IMR-90 (cell line): ENCODE measurements at regions not wholly inside any gene's neighbourhood (a gene's known extent, or its start where the extent isn't known, plus 50 kb on each side); places are given as distances from the start of the nearest gene placed in this dataset.

ENCODE experiments used
- ATAC-seq: fragments of 200-7000 bp; cut with Tn5 transposase; 2 replicates; pipeline ENCODE4 v1.9.1; 2020; ENCODE audit warnings: low read depth, mild to moderate bottlenecking, moderate library complexity
- BruUV-seq: library from RNA; stranded (reverse); fragments of 400-500 nt; replicated peaks from 2 replicates; lab custom pipeline; 2021; lab: Mats Ljungman, UMichigan
- CTCF ChIA-PET: fragments of 300-600 bp; formaldehyde crosslinking; extraction: SDS; loops from one replicate; lab custom pipeline; 2021; ENCODE audit warnings: antibody characterized with exemption; lab: Yijun Ruan, JAX
- POLR2A ChIA-PET: fragments of 300-600 bp; sonication (Branson Sonifier 250); formaldehyde crosslinking; loops from one replicate; lab custom pipeline; 2022; ENCODE audit warnings: antibody characterized with exemption; ENCODE audit not compliant: unreplicated experiment; lab: Charles Lee
- DNase-seq: peaks from one replicate; pipeline ENCODE4 v3.0.0; 2013
- H2AFZ ChIP-seq: replicated peaks from 2 replicates; pipeline ENCODE3; 2013; ENCODE audit warnings: low read length, mild to moderate bottlenecking; ENCODE audit not compliant: poor library complexity
- H2AK5ac ChIP-seq: 2 replicates; pipeline ENCODE4 v1.6.1; 2013; ENCODE audit warnings: low read depth, low read length, inconsistent platforms
- H2AK9ac ChIP-seq: replicated peaks from 2 replicates; pipeline ENCODE3; 2013; ENCODE audit warnings: mild to moderate bottlenecking, low read depth, low read length, moderate library complexity; ENCODE audit not compliant: poor library complexity
- H2BK120ac ChIP-seq: 2 replicates; pipeline ENCODE4 v1.6.1; 2013; ENCODE audit warnings: low read depth, low read length, inconsistent platforms
- H2BK15ac ChIP-seq: 3 replicates; pipeline ENCODE4 v1.6.1; 2013; ENCODE audit warnings: low read depth, low read length, inconsistent platforms
- H2BK20ac ChIP-seq: 2 replicates; pipeline ENCODE4 v1.6.1; 2013; ENCODE audit warnings: low read depth, mild to moderate bottlenecking, inconsistent platforms, low read length, moderate library complexity
- H2BK5ac ChIP-seq: 2 replicates; pipeline ENCODE4 v1.6.1; 2013; ENCODE audit warnings: mild to moderate bottlenecking, low read depth, low read length, inconsistent platforms; ENCODE audit not compliant: poor library complexity, severe bottlenecking
- H3K14ac ChIP-seq: replicated peaks from 2 replicates; pipeline ENCODE4 v1.6.1; 2013; ENCODE audit warnings: low read depth, low read length, inconsistent platforms
- H3K18ac ChIP-seq: 2 replicates; pipeline ENCODE4 v1.6.1; 2013; ENCODE audit warnings: low read depth, low read length, control low read depth
- H3K23ac ChIP-seq: 2 replicates; pipeline ENCODE4 v1.6.1; 2013; ENCODE audit warnings: low read depth, low read length, inconsistent platforms
- H3K27ac ChIP-seq: 2 replicates; pipeline ENCODE4 v1.5.1; 2013; ENCODE audit warnings: mild to moderate bottlenecking, control low read depth, low read length; ENCODE audit not compliant: insufficient read depth
- H3K27me3 ChIP-seq: 2 replicates; pipeline ENCODE4 v1.6.1; 2013; ENCODE audit warnings: low read length; ENCODE audit not compliant: control insufficient read depth, insufficient read depth
- H3K36me3 ChIP-seq: 2 replicates; pipeline ENCODE4 v1.6.1; 2013; ENCODE audit warnings: low read length, mixed read lengths; ENCODE audit not compliant: control insufficient read depth, insufficient read depth
- H3K4ac ChIP-seq: 2 replicates; pipeline ENCODE4 v1.6.1; 2013; ENCODE audit warnings: low read depth, low read length, inconsistent platforms
- H3K4me1 ChIP-seq: 2 replicates; pipeline ENCODE4 v1.6.1; 2013; ENCODE audit warnings: low read length, mixed read lengths; ENCODE audit not compliant: control insufficient read depth, insufficient read depth
- H3K4me2 ChIP-seq: 2 replicates; pipeline ENCODE4 v1.6.1; 2013; ENCODE audit warnings: low read depth, mild to moderate bottlenecking, control low read depth, low read length, moderate library complexity
- H3K4me3 ChIP-seq: 2 replicates; pipeline ENCODE4 v1.5.1; 2013; ENCODE audit warnings: low read depth, mild to moderate bottlenecking, control low read depth, low read length, moderate library complexity; ENCODE audit not compliant: insufficient read depth
- H3K56ac ChIP-seq: 2 replicates; pipeline ENCODE4 v1.6.1; 2013; ENCODE audit warnings: low read length, inconsistent platforms; ENCODE audit not compliant: insufficient read depth; ENCODE audit errors: extremely low read depth
- H3K79me1 ChIP-seq, 2 experiments: 2 replicates each; pipeline ENCODE4 v1.6.1; 2013; ENCODE audit warnings: low read length in 2 of 2, inconsistent platforms in 1 of 2, low read depth in 1 of 2
- H3K9ac ChIP-seq: 2 replicates; pipeline ENCODE4 v1.6.1; 2013; ENCODE audit warnings: low read depth, low read length, control low read depth
- H3K9me1 ChIP-seq: 2 replicates; pipeline ENCODE4 v1.6.1; 2013; ENCODE audit warnings: low read length, inconsistent platforms; ENCODE audit not compliant: insufficient read depth
- H3K9me3 ChIP-seq: 2 replicates; pipeline ENCODE4 v1.6.1; 2013; ENCODE audit warnings: low read length; ENCODE audit not compliant: control insufficient read depth, insufficient read depth
- H4K20me1 ChIP-seq: 2 replicates; pipeline ENCODE4 v1.6.1; 2013; ENCODE audit warnings: low read length, inconsistent platforms; ENCODE audit not compliant: insufficient read depth
- H4K5ac ChIP-seq: 2 replicates; pipeline ENCODE4 v1.6.1; 2013; ENCODE audit warnings: mild to moderate bottlenecking, low read depth, low read length, control low read depth
- H4K8ac ChIP-seq, 2 experiments: 2 replicates each; pipeline ENCODE4 v1.6.1; 2013; ENCODE audit warnings: low read depth in 2 of 2, low read length in 2 of 2, control low read depth in 1 of 2, inconsistent platforms in 1 of 2
- H4K91ac ChIP-seq: 2 replicates; pipeline ENCODE4 v1.6.1; 2013; ENCODE audit warnings: low read depth, low read length, inconsistent platforms; ENCODE audit not compliant: insufficient read depth
- ELK1 ChIP-seq: fragments of 150-350 bp; IDR thresholded peaks from 2 replicates; pipeline ENCODE4 v1.6.1; 2016; ENCODE audit warnings: low read depth, mild to moderate bottlenecking, low read length, moderate library complexity, borderline replicate concordance
- RAD21 ChIP-seq: IDR thresholded peaks from 2 replicates; pipeline ENCODE4 v1.6.1; 2012; ENCODE audit warnings: low read length, improper control_type of control experiment
- RCOR1 ChIP-seq: IDR thresholded peaks from 2 replicates; pipeline ENCODE4 v1.6.1; 2012; ENCODE audit warnings: mild to moderate bottlenecking, low read length, improper control_type of control experiment; ENCODE audit not compliant: insufficient replicate concordance
- WGBS, 2 experiments: methylation state at CpG; one replicate each; pipeline versions ENCODE4 v1.1.5 to v1.1.7; 2013; ENCODE audit warnings: missing lambda C conversion rate in 2 of 2; ENCODE audit not compliant: insufficient read length in 1 of 2; ENCODE audit errors: extremely low coverage in 2 of 2; 5-methylcytosine and 5-hydroxymethylcytosine counted together
- dilution Hi-C: fragments of 300-500 bp; cut with HindIII; formaldehyde crosslinking; loops from one replicate; pipeline ENCODE4 v1.14.3; 2018; ENCODE audit warnings: low sequenced_read_pairs; ENCODE audit not compliant: unreplicated experiment
- in situ Hi-C: fragments of 300-500 bp; cut with MboI; formaldehyde crosslinking; loops from 3 replicates; pipeline ENCODE4 v1.14.3; 2019; ENCODE audit warnings: low sequenced_read_pairs, inconsistent platforms, mixed read lengths
- intact Hi-C: fragments of 100-400 bp; cut with micrococcal nuclease; formaldehyde crosslinking; loops from 2 replicates; pipeline ENCODE4 v1.10.0; 2022
- TF ChIP-seq, protein P1 (sequence below): fragments of 150-350 bp; IDR thresholded peaks from 2 replicates; pipeline ENCODE4 v1.6.1; 2017; ENCODE audit warnings: mild to moderate bottlenecking, antibody characterized with exemption, low read length, low read depth

GRCh38 chrX:112946227-112946626 is 105.6 kb upstream of the AMOT start:
- H3K9ac ChIP-seq, result no peak overlapping the region
- no peak overlapping the region for H2AFZ ChIP-seq
- no peak overlapping the region for H3K23ac ChIP-seq
- no peaks in the 10 kb centered on the region for H4K20me1 ChIP-seq
- ChIA-PET CTCF (no interaction called here), POLR2A (no interaction called here)
- H3K14ac ChIP-seq, result no peak overlapping the region
- no peaks in the 10 kb centered on the region for H3K79me1 ChIP-seq
- H3K4me3 ChIP-seq, result no peak overlapping the region
- no peak overlapping the region for H2BK120ac ChIP-seq
- no peak overlapping the region for H3K4ac ChIP-seq
- intact Hi-C loops (no loop called here), dilution Hi-C loops (no loop called here), in situ Hi-C loops (no loop called here)
- H3K9me1 ChIP-seq, result no peaks in the 10 kb centered on the region
- no peaks in the 10 kb centered on the region for H3K4me1 ChIP-seq
- BruUV-seq, result no TSS peak
- H3K18ac ChIP-seq, result no peak overlapping the region
- H4K5ac ChIP-seq, result no peak overlapping the region
- no peak overlapping the region for H3K56ac ChIP-seq
- H2BK20ac ChIP-seq, result no peak overlapping the region
- no peak overlapping the region for H2AK5ac ChIP-seq
- peaks cover 5% of the 10 kb centered on the region for H3K27me3 ChIP-seq
- no CpG with 5 or more reads among the region's 1 CpG for WGBS, 2 experiments
- ATAC-seq (no peak), DNase-seq (no peak)
- H2AK9ac ChIP-seq, result no peak overlapping the region
- H3K4me2 ChIP-seq, result no peak overlapping the region
- H4K91ac ChIP-seq, result no peak overlapping the region
- no peak overlapping the region for H2BK15ac ChIP-seq
- no peak overlapping the region for H4K8ac ChIP-seq
- no peaks in the 10 kb centered on the region for H3K9me3 ChIP-seq
- no peak overlapping the region for H2BK5ac ChIP-seq
- H3K36me3 ChIP-seq, result no peaks in the 10 kb centered on the region
- H3K27ac ChIP-seq, result no peak overlapping the region
- TF ChIP-seq ELK1 (no peak), RAD21 (no peak), RCOR1 (no peak)
- TF ChIP-seq, protein P1, sequence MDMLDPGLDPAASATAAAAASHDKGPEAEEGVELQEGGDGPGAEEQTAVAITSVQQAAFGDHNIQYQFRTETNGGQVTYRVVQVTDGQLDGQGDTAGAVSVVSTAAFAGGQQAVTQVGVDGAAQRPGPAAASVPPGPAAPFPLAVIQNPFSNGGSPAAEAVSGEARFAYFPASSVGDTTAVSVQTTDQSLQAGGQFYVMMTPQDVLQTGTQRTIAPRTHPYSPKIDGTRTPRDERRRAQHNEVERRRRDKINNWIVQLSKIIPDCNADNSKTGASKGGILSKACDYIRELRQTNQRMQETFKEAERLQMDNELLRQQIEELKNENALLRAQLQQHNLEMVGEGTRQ, result no peak
